ENCODE measurements at regions not wholly inside any gene's neighbourhood (a gene's known extent, or its start where the extent isn't known, plus 50 kb on each side); places are given as distances from the start of the nearest gene placed in this dataset.
A peak's percentile ranks its signal among the peaks of the same experiment; 100 is the strongest.

GRCh38 chr6:81138236-81138635 lies 614.2 kb downstream of the TENT5A start:
- H3K27ac ChIP-seq (replicated peaks), result no peak overlapping the region
- TF ChIP-seq GABPA (IDR thresholded peaks at IDR 0.05; ENCODE audit: low read depth), result no peak
- TF ChIP-seq POLR2AphosphoS5 (IDR thresholded peaks at IDR 0.05; ENCODE audit: low read depth), result no peak
- TF ChIP-seq, protein P1, sequence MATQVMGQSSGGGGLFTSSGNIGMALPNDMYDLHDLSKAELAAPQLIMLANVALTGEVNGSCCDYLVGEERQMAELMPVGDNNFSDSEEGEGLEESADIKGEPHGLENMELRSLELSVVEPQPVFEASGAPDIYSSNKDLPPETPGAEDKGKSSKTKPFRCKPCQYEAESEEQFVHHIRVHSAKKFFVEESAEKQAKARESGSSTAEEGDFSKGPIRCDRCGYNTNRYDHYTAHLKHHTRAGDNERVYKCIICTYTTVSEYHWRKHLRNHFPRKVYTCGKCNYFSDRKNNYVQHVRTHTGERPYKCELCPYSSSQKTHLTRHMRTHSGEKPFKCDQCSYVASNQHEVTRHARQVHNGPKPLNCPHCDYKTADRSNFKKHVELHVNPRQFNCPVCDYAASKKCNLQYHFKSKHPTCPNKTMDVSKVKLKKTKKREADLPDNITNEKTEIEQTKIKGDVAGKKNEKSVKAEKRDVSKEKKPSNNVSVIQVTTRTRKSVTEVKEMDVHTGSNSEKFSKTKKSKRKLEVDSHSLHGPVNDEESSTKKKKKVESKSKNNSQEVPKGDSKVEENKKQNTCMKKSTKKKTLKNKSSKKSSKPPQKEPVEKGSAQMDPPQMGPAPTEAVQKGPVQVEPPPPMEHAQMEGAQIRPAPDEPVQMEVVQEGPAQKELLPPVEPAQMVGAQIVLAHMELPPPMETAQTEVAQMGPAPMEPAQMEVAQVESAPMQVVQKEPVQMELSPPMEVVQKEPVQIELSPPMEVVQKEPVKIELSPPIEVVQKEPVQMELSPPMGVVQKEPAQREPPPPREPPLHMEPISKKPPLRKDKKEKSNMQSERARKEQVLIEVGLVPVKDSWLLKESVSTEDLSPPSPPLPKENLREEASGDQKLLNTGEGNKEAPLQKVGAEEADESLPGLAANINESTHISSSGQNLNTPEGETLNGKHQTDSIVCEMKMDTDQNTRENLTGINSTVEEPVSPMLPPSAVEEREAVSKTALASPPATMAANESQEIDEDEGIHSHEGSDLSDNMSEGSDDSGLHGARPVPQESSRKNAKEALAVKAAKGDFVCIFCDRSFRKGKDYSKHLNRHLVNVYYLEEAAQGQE (IDR thresholded peaks at IDR 0.05; ENCODE audit: insufficient replicate concordance, low read depth), result no peak
- TF ChIP-seq SPI1 (IDR thresholded peaks at IDR 0.05; ENCODE audit: borderline replicate concordance, low read depth), result no peak
- no peak for TF ChIP-seq CTCF (IDR thresholded peaks at IDR 0.05; ENCODE audit: insufficient read depth, low read length)
- H3K4me3 ChIP-seq (replicated peaks; ENCODE audit: insufficient read depth, low read length), result no peak overlapping the region
- H3K27me3 ChIP-seq (ENCODE audit: insufficient read depth, poor library complexity, severe bottlenecking), result no peaks in the 10 kb centered on the region
- DNase-seq (ENCODE audit: low read depth in 1 of 2, low spot score in 1 of 2), result no peak

DNA sequence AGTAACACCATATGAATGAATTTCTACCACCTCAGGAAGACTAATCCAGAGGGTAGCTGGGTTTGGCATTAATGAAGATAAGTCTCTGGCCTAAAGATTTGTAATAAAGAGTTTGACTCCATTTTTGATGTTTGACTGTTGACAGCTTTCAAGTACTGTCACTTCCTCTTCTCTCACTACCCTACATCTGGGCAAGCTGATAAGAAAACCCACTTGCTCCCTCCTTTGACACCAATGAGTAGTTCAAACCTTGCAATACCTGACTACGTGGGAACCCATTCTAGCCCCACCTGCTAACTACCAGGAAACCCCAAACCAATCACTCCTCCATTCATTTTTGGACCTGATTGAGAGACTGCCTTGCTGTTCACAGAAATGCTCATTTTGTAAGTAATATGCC lies 621.5 kb downstream of the TENT5A start:
- H3K27me3 ChIP-seq (ENCODE audit: insufficient read depth, poor library complexity, severe bottlenecking), result no peaks in the 10 kb centered on the region
- peak; percentile 79 for TF ChIP-seq SPI1 (IDR thresholded peaks at IDR 0.05; ENCODE audit: borderline replicate concordance, low read depth)
- TF ChIP-seq POLR2AphosphoS5 (IDR thresholded peaks at IDR 0.05; ENCODE audit: low read depth), result no peak
- peak in 1 of 2 experiments; percentile 32 for DNase-seq (ENCODE audit: low read depth in 1 of 2, low spot score in 1 of 2)
- H3K27ac ChIP-seq (replicated peaks), result no peak overlapping the region
- no peak overlapping the region for H3K4me3 ChIP-seq (replicated peaks; ENCODE audit: insufficient read depth, low read length)

DNA sequence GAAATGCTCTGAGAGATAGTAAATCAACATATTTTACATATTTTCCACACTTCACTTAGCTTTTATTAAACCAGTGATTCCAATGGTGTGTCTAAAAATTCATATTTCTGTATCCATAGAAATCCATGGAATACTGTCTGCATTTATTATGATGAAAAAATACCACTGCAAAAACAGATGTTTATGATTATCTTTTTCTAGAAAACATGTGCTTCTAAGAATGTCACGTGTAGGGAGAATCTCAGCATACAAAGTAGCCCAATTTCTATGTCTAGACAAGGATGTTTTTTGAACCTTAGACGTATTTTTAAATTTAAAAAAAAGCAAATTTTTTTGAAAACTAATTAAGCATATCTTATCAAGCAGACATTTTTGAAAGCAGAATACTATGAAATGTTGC lies 622.4 kb downstream of the TENT5A start:
- H3K27me3 ChIP-seq (ENCODE audit: insufficient read depth, poor library complexity, severe bottlenecking), result no peaks in the 10 kb centered on the region
- H3K4me3 ChIP-seq (replicated peaks; ENCODE audit: insufficient read depth, low read length), result no peak overlapping the region
- H3K27ac ChIP-seq (replicated peaks), result no peak overlapping the region
- DNase-seq (ENCODE audit: low read depth in 1 of 2, low spot score in 1 of 2), result no peak
- no peak for TF ChIP-seq GABPA (IDR thresholded peaks at IDR 0.05; ENCODE audit: low read depth)
- no peak for TF ChIP-seq CTCF (IDR thresholded peaks at IDR 0.05; ENCODE audit: insufficient read depth, low read length)
- TF ChIP-seq SPI1 (IDR thresholded peaks at IDR 0.05; ENCODE audit: borderline replicate concordance, low read depth), result no peak
- TF ChIP-seq, protein P1 (IDR thresholded peaks at IDR 0.05; ENCODE audit: insufficient replicate concordance, low read depth), result no peak

- no peak for TF ChIP-seq POLR2AphosphoS5 (IDR thresholded peaks at IDR 0.05; ENCODE audit: low read depth)
- TF ChIP-seq GABPA (IDR thresholded peaks at IDR 0.05; ENCODE audit: low read depth), result no peak
- TF ChIP-seq, protein P1 (IDR thresholded peaks at IDR 0.05; ENCODE audit: insufficient replicate concordance, low read depth), result no peak
- TF ChIP-seq SPI1 (IDR thresholded peaks at IDR 0.05; ENCODE audit: borderline replicate concordance, low read depth), result no peak
- TF ChIP-seq CTCF (IDR thresholded peaks at IDR 0.05; ENCODE audit: insufficient read depth, low read length), result no peak
- no peak overlapping the region for H3K27ac ChIP-seq (replicated peaks)
- no peaks in the 10 kb centered on the region for H3K27me3 ChIP-seq (ENCODE audit: insufficient read depth, poor library complexity, severe bottlenecking)
Measured at GRCh38 chr6:81128671-81129070, 623.8 kb downstream of the TENT5A start.

More at GRCh38 chr6:81128671-81129070, 623.8 kb downstream of the TENT5A start:
- no peak for DNase-seq (ENCODE audit: low read depth in 1 of 2, low spot score in 1 of 2)
- no peak overlapping the region for H3K4me3 ChIP-seq (replicated peaks; ENCODE audit: insufficient read depth, low read length)

Data from HL-60 (cell line).